ENCODE measurements at regions not wholly inside any gene's neighbourhood (a gene's known extent, or its start where the extent isn't known, plus 50 kb on each side); places are given as distances from the start of the nearest gene placed in this dataset.

DNA sequence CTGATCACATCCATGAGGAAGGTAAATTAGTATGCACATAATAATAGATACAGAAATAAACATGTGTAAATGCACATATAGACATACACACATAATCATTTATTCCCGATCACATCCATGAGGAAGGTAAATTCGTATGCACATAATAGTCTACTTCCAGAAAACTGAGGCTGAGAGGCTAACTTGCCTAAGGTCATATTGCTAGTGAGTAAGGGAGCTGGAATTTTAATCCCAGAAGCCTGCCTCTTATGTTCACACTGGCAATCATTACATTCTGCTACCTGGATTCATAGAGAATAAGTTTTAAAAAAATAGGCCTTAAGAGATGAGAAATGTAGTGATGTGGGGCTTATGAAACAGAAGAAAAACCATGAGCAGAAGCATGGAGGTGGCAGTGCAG lies 716.3 kb downstream of the BRINP1 start:
- TF ChIP-seq, protein P1, sequence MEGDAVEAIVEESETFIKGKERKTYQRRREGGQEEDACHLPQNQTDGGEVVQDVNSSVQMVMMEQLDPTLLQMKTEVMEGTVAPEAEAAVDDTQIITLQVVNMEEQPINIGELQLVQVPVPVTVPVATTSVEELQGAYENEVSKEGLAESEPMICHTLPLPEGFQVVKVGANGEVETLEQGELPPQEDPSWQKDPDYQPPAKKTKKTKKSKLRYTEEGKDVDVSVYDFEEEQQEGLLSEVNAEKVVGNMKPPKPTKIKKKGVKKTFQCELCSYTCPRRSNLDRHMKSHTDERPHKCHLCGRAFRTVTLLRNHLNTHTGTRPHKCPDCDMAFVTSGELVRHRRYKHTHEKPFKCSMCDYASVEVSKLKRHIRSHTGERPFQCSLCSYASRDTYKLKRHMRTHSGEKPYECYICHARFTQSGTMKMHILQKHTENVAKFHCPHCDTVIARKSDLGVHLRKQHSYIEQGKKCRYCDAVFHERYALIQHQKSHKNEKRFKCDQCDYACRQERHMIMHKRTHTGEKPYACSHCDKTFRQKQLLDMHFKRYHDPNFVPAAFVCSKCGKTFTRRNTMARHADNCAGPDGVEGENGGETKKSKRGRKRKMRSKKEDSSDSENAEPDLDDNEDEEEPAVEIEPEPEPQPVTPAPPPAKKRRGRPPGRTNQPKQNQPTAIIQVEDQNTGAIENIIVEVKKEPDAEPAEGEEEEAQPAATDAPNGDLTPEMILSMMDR (IDR thresholded peaks at IDR 0.05) = no peak
- TF ChIP-seq, protein P2, sequence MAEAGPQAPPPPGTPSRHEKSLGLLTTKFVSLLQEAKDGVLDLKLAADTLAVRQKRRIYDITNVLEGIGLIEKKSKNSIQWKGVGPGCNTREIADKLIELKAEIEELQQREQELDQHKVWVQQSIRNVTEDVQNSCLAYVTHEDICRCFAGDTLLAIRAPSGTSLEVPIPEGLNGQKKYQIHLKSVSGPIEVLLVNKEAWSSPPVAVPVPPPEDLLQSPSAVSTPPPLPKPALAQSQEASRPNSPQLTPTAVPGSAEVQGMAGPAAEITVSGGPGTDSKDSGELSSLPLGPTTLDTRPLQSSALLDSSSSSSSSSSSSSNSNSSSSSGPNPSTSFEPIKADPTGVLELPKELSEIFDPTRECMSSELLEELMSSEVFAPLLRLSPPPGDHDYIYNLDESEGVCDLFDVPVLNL (CRISPR knock-in tag; IDR thresholded peaks at IDR 0.05; ENCODE audit: borderline replicate concordance, low read depth) = no peak
- TF ChIP-seq TEAD1 (CRISPR knock-in tag; IDR thresholded peaks at IDR 0.05) = no peak
- TF ChIP-seq TCF7 (CRISPR knock-in tag; IDR thresholded peaks at IDR 0.05; ENCODE audit: low read depth) = no peak
- TF ChIP-seq, protein P3, sequence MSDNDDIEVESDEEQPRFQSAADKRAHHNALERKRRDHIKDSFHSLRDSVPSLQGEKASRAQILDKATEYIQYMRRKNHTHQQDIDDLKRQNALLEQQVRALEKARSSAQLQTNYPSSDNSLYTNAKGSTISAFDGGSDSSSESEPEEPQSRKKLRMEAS (CRISPR knock-in tag; IDR thresholded peaks at IDR 0.05) = no peak
- TF ChIP-seq, protein P4, sequence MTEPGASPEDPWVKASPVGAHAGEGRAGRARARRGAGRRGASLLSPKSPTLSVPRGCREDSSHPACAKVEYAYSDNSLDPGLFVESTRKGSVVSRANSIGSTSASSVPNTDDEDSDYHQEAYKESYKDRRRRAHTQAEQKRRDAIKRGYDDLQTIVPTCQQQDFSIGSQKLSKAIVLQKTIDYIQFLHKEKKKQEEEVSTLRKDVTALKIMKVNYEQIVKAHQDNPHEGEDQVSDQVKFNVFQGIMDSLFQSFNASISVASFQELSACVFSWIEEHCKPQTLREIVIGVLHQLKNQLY (CRISPR knock-in tag; IDR thresholded peaks at IDR 0.05) = no peak
- TF ChIP-seq, protein P5, sequence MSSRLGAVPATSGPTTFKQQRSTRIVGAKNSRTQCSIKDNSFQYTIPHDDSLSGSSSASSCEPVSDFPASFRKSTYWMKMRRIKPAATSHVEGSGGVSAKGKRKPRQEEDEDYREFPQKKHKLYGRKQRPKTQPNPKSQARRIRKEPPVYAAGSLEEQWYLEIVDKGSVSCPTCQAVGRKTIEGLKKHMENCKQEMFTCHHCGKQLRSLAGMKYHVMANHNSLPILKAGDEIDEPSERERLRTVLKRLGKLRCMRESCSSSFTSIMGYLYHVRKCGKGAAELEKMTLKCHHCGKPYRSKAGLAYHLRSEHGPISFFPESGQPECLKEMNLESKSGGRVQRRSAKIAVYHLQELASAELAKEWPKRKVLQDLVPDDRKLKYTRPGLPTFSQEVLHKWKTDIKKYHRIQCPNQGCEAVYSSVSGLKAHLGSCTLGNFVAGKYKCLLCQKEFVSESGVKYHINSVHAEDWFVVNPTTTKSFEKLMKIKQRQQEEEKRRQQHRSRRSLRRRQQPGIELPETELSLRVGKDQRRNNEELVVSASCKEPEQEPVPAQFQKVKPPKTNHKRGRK (CRISPR knock-in tag; IDR thresholded peaks at IDR 0.05; ENCODE audit: borderline replicate concordance) = no peak
- TF ChIP-seq, protein P6, sequence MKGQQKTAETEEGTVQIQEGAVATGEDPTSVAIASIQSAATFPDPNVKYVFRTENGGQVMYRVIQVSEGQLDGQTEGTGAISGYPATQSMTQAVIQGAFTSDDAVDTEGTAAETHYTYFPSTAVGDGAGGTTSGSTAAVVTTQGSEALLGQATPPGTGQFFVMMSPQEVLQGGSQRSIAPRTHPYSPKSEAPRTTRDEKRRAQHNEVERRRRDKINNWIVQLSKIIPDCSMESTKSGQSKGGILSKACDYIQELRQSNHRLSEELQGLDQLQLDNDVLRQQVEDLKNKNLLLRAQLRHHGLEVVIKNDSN (CRISPR knock-in tag; IDR thresholded peaks at IDR 0.05) = no peak
- TF ChIP-seq TP53 (CRISPR knock-in tag; IDR thresholded peaks at IDR 0.05) = no peak
- TF ChIP-seq SP1 (CRISPR knock-in tag; conservative IDR thresholded peaks at IDR 0.05) = no peak
- TF ChIP-seq, protein P7, sequence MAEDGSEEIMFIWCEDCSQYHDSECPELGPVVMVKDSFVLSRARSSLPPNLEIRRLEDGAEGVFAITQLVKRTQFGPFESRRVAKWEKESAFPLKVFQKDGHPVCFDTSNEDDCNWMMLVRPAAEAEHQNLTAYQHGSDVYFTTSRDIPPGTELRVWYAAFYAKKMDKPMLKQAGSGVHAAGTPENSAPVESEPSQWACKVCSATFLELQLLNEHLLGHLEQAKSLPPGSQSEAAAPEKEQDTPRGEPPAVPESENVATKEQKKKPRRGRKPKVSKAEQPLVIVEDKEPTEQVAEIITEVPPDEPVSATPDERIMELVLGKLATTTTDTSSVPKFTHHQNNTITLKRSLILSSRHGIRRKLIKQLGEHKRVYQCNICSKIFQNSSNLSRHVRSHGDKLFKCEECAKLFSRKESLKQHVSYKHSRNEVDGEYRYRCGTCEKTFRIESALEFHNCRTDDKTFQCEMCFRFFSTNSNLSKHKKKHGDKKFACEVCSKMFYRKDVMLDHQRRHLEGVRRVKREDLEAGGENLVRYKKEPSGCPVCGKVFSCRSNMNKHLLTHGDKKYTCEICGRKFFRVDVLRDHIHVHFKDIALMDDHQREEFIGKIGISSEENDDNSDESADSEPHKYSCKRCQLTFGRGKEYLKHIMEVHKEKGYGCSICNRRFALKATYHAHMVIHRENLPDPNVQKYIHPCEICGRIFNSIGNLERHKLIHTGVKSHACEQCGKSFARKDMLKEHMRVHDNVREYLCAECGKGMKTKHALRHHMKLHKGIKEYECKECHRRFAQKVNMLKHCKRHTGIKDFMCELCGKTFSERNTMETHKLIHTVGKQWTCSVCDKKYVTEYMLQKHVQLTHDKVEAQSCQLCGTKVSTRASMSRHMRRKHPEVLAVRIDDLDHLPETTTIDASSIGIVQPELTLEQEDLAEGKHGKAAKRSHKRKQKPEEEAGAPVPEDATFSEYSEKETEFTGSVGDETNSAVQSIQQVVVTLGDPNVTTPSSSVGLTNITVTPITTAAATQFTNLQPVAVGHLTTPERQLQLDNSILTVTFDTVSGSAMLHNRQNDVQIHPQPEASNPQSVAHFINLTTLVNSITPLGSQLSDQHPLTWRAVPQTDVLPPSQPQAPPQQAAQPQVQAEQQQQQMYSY (CRISPR knock-in tag; IDR thresholded peaks at IDR 0.05) = no peak

All from WTC11 (cell line).